GM23338 (cell line): ENCODE measurements at regions not wholly inside any gene's neighbourhood (a gene's known extent, or its start where the extent isn't known, plus 50 kb on each side); places are given as distances from the start of the nearest gene placed in this dataset.

Experiments used
- ATAC-seq: fragments of 200-7000 bp; cut with Tn5 transposase; 3 replicates; pipeline ENCODE4 v1.9.1; 2020
- DNase-seq: peaks from one replicate; pipeline ENCODE4 v3.0.0-alpha.2; 2015; ENCODE audit warnings: low spot score
- H2AFZ ChIP-seq: fragments of 200-600 bp; sonication (generic); 2 replicates; pipeline ENCODE4 v1.8.0; 2016; ENCODE audit warnings: antibody characterized with exemption, mild to moderate bottlenecking, moderate library complexity
- H3F3A ChIP-seq: fragments of 200-600 bp; sonication (generic); replicated peaks from 2 replicates; pipeline ENCODE4 v1.8.0; 2017; ENCODE audit warnings: antibody characterized with exemption, mixed run types, low read depth
- H3K27ac ChIP-seq: fragments of 200-600 bp; sonication (generic); 2 replicates; pipeline ENCODE4 v1.6.1; 2016; ENCODE audit warnings: low read depth
- H3K27me3 ChIP-seq: fragments of 200-600 bp; sonication (generic); 2 replicates; pipeline ENCODE4 v1.8.0; 2016; ENCODE audit warnings: mild to moderate bottlenecking, mixed run types, moderate library complexity; ENCODE audit not compliant: insufficient read depth
- H3K36me3 ChIP-seq: fragments of 200-600 bp; sonication (generic); 2 replicates; pipeline ENCODE4 v1.8.0; 2016; ENCODE audit warnings: mild to moderate bottlenecking; ENCODE audit not compliant: insufficient read depth
- H3K4me1 ChIP-seq: fragments of 200-600 bp; sonication (generic); 2 replicates; pipeline ENCODE4 v1.8.0; 2016; ENCODE audit warnings: mild to moderate bottlenecking, moderate library complexity; ENCODE audit not compliant: insufficient read depth
- H3K4me2 ChIP-seq: fragments of 200-600 bp; sonication (generic); 2 replicates; pipeline ENCODE4 v1.7.1; 2017; ENCODE audit warnings: mixed run types
- H3K4me3 ChIP-seq: fragments of 200-600 bp; sonication (generic); 2 replicates; pipeline ENCODE4 v1.6.1; 2016; ENCODE audit warnings: mixed run types
- H3K79me2 ChIP-seq: fragments of 200-600 bp; sonication (generic); replicated peaks from 2 replicates; pipeline ENCODE4 v1.8.0; 2017; ENCODE audit warnings: mild to moderate bottlenecking; ENCODE audit not compliant: insufficient read depth
- H3K9me2 ChIP-seq: fragments of 200-600 bp; sonication (generic); 2 replicates; pipeline ENCODE4 v1.8.0; 2017; ENCODE audit not compliant: insufficient read depth
- H4K20me1 ChIP-seq: fragments of 200-600 bp; sonication (generic); replicated peaks from 2 replicates; pipeline ENCODE4 v1.8.0; 2017; ENCODE audit warnings: mild to moderate bottlenecking; ENCODE audit not compliant: insufficient read depth
- H3K27ac Mint-ChIP-seq: 2 replicates; pipeline ENCODE4 v1.8.0; 2020; ENCODE audit warnings: inconsistent platforms, mild to moderate bottlenecking, moderate library complexity, mixed read lengths
- H3K27me3 Mint-ChIP-seq: 3 replicates; pipeline ENCODE4 v1.8.0; 2022; ENCODE audit warnings: low read depth, mild to moderate bottlenecking, moderate library complexity, mixed read lengths, inconsistent platforms; ENCODE audit not compliant: insufficient read depth, poor library complexity
- H3K36me3 Mint-ChIP-seq: 3 replicates; pipeline ENCODE4 v1.8.0; 2021; ENCODE audit warnings: low read depth, mild to moderate bottlenecking, inconsistent platforms, moderate library complexity, mixed read lengths
- H3K4me1 Mint-ChIP-seq: 3 replicates; pipeline ENCODE4 v1.8.0; 2020; ENCODE audit warnings: mild to moderate bottlenecking, inconsistent platforms, mixed read lengths
- H3K4me3 Mint-ChIP-seq: 3 replicates; pipeline ENCODE4 v1.8.0; 2021; ENCODE audit warnings: moderate library complexity, mild to moderate bottlenecking, inconsistent platforms, mixed read lengths
- H3K9me3 Mint-ChIP-seq: 3 replicates; pipeline ENCODE4 v1.8.0; 2020; ENCODE audit warnings: moderate library complexity, mild to moderate bottlenecking, inconsistent platforms, mixed read lengths
- CREB1 ChIP-seq: fragments of 250-450 bp; sonication (Bioruptor Pico); IDR thresholded peaks from 2 replicates; pipeline ENCODE4 v1.5.0; 2020; ENCODE audit warnings: low read depth, mild to moderate bottlenecking, moderate library complexity
- EZH2 ChIP-seq: fragments of 200-600 bp; sonication (generic); IDR thresholded peaks from one replicate; pipeline ENCODE4 v1.8.0; 2017; ENCODE audit warnings: antibody characterized with exemption, mild to moderate bottlenecking, low read depth; ENCODE audit not compliant: unreplicated experiment
- EZH2phosphoT487 ChIP-seq: fragments of 200-600 bp; sonication (generic); IDR thresholded peaks from one replicate; pipeline ENCODE4 v1.8.1; 2018; ENCODE audit warnings: antibody characterized with exemption; ENCODE audit not compliant: unreplicated experiment
- NANOG ChIP-seq: IDR thresholded peaks from 2 replicates; pipeline ENCODE4 v1.6.1; 2016; ENCODE audit warnings: antibody characterized with exemption, borderline replicate concordance
- STAT1 ChIP-seq: IDR thresholded peaks from one replicate; pipeline ENCODE4 v1.6.1; 2016; ENCODE audit warnings: antibody characterized with exemption; ENCODE audit not compliant: unreplicated experiment
- ZNF331 ChIP-seq: fragments of 250-450 bp; sonication (Bioruptor Pico); IDR thresholded peaks from 2 replicates; pipeline ENCODE4 v1.5.0; 2020; ENCODE audit warnings: low read depth, mild to moderate bottlenecking, moderate library complexity
- ZNF462 ChIP-seq: fragments of 250-450 bp; sonication (Bioruptor Pico); IDR thresholded peaks from 2 replicates; pipeline ENCODE4 v1.5.0; 2020; ENCODE audit warnings: mild to moderate bottlenecking, moderate library complexity
- TF ChIP-seq, protein P1 (sequence below): IDR thresholded peaks from one replicate; pipeline ENCODE4 v1.6.1; 2018; ENCODE audit warnings: antibody characterized with exemption; ENCODE audit not compliant: unreplicated experiment

DNA sequence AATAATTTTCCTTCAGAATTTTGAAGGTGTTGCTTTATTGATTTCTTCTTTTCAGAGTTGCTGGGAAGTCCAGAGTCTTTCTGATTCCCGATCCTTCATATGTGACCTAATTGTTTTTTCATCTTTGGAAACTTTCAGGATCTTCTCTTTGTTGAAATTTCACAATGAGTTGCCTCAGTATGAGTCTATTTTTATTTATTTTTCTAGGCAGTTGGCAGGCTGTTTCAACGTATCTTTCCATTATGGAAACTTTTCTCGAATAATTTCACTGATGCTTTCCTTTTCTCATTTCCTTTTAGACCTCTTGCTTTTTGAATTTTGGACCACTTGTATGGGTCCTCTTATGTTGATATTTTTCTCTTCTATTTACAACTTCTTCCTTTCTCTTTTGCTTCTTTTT, 354.3 kb downstream of the TGFB2 start (continued):
- TF ChIP-seq, protein P1, sequence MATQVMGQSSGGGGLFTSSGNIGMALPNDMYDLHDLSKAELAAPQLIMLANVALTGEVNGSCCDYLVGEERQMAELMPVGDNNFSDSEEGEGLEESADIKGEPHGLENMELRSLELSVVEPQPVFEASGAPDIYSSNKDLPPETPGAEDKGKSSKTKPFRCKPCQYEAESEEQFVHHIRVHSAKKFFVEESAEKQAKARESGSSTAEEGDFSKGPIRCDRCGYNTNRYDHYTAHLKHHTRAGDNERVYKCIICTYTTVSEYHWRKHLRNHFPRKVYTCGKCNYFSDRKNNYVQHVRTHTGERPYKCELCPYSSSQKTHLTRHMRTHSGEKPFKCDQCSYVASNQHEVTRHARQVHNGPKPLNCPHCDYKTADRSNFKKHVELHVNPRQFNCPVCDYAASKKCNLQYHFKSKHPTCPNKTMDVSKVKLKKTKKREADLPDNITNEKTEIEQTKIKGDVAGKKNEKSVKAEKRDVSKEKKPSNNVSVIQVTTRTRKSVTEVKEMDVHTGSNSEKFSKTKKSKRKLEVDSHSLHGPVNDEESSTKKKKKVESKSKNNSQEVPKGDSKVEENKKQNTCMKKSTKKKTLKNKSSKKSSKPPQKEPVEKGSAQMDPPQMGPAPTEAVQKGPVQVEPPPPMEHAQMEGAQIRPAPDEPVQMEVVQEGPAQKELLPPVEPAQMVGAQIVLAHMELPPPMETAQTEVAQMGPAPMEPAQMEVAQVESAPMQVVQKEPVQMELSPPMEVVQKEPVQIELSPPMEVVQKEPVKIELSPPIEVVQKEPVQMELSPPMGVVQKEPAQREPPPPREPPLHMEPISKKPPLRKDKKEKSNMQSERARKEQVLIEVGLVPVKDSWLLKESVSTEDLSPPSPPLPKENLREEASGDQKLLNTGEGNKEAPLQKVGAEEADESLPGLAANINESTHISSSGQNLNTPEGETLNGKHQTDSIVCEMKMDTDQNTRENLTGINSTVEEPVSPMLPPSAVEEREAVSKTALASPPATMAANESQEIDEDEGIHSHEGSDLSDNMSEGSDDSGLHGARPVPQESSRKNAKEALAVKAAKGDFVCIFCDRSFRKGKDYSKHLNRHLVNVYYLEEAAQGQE: no peak
- TF ChIP-seq STAT1 (no peak), CREB1 (CRISPR knock-in tag) (no peak)

- H3K4me3 Mint-ChIP-seq: no peak overlapping the region
- no peak for DNase-seq
- no peak overlapping the region for H3K27ac Mint-ChIP-seq
Observed at GRCh38 chr1:218699865-218700264, 354.7 kb downstream of the TGFB2 start.

More at GRCh38 chr1:218699865-218700264, 354.7 kb downstream of the TGFB2 start:
- peaks cover 3% of the 10 kb centered on the region for H3K4me1 Mint-ChIP-seq
- H3K27ac ChIP-seq: no peak overlapping the region
- H3K79me2 ChIP-seq: no peaks in the 10 kb centered on the region
- no peak overlapping the region for H3K4me2 ChIP-seq
- no peaks in the 10 kb centered on the region for H3K4me1 ChIP-seq
- H3K9me2 ChIP-seq: no peaks in the 10 kb centered on the region
- no peaks in the 10 kb centered on the region for H3K36me3 ChIP-seq
- H3K4me3 ChIP-seq: no peak overlapping the region
- no peak overlapping the region for H2AFZ ChIP-seq
- H3K27me3 Mint-ChIP-seq: no peaks in the 10 kb centered on the region
- no peaks in the 10 kb centered on the region for H4K20me1 ChIP-seq
- no peak for ATAC-seq
- TF ChIP-seq, protein P1: no peak
- TF ChIP-seq ZNF331 (CRISPR knock-in tag) (no peak), EZH2 (no peak), NANOG (no peak), EZH2phosphoT487 (no peak), ZNF462 (CRISPR knock-in tag) (no peak)
- no peaks in the 10 kb centered on the region for H3F3A ChIP-seq
- H3K36me3 Mint-ChIP-seq: no peaks in the 10 kb centered on the region
- H3K27me3 ChIP-seq: no peaks in the 10 kb centered on the region
- no peaks in the 10 kb centered on the region for H3K9me3 Mint-ChIP-seq
